Breast epithelium (tissue), 4 donors: ENCODE measurements at regions not wholly inside any gene's neighbourhood (a gene's known extent, or its start where the extent isn't known, plus 50 kb on each side); places are given as distances from the start of the nearest gene placed in this dataset.

ENCODE experiments used
- DNase-seq, 2 donors: peaks; one replicate each; pipeline ENCODE4 v3.0.0-alpha.2; 2019; ENCODE audit warnings: low spot score in 2 of 2
- H3K27ac ChIP-seq, 2 donors: fragments of 200-600 bp; sonication (generic) in 1 of 2; one replicate each; pipeline ENCODE4 v1.5.1; 2016 to 2019; ENCODE audit warnings: mild to moderate bottlenecking in 1 of 2
- H3K27me3 ChIP-seq, 2 donors: fragments of 200-600 bp; sonication (generic) in 1 of 2; one replicate each; pipeline versions ENCODE4 v1.5.1 to v1.6.0; 2017 to 2019; ENCODE audit warnings: control low read depth in 1 of 2, mild to moderate bottlenecking in 1 of 2
- H3K36me3 ChIP-seq: fragments of 200-600 bp; one replicate; pipeline ENCODE4 v1.5.1; 2019
- H3K4me1 ChIP-seq, 2 donors: fragments of 200-600 bp; sonication (generic); one replicate each; pipeline ENCODE4 v1.5.1; 2016 to 2019; ENCODE audit warnings: control low read depth in 1 of 2
- H3K4me3 ChIP-seq, 3 donors: fragments of 200-600 bp; sonication (generic); 1 replicate in 2 of 3; 2 replicates in 1 of 3; pipeline ENCODE4 v1.5.1; 2016 to 2019; ENCODE audit warnings: mild to moderate bottlenecking in 3 of 3, moderate library complexity in 2 of 3
- H3K9me3 ChIP-seq, 2 donors: fragments of 200-600 bp; sonication (generic) in 1 of 2; one replicate each; pipeline ENCODE4 v1.5.1; 2016 to 2019; ENCODE audit warnings: control low read depth in 1 of 2
- CTCF ChIP-seq, 3 donors: fragments of 450-650 bp; IDR thresholded peaks; one replicate each; pipeline ENCODE4 v1.5.1; 2016 to 2017; ENCODE audit warnings: antibody characterized with exemption in 3 of 3, mild to moderate bottlenecking in 3 of 3, moderate library complexity in 3 of 3
- POLR2A ChIP-seq: fragments of 450-650 bp; IDR thresholded peaks from one replicate; pipeline ENCODE4 v1.6.1; 2016; ENCODE audit warnings: antibody characterized with exemption, mild to moderate bottlenecking, moderate library complexity
- POLR2AphosphoS5 ChIP-seq, 3 donors: sonication (generic); formaldehyde crosslinking; IDR thresholded peaks; one replicate each; pipeline ENCODE4 v1.6.1; 2017; ENCODE audit warnings: antibody characterized with exemption in 3 of 3
- intact Hi-C: fragments of 100-400 bp; cut with DNase I; formaldehyde crosslinking; loops from one replicate; pipeline ENCODE4 v1.15.1; 2023; ENCODE audit warnings: low total_unique reads

- H3K27ac ChIP-seq: no peak overlapping the region
- TF ChIP-seq POLR2AphosphoS5 (IDR thresholded peaks at IDR 0.05) (no peak), POLR2A (no peak), CTCF (IDR thresholded peaks at IDR 0.05) (no peak)
- intact Hi-C loops: no loop called here
- DNase-seq: no peak
- H3K9me3 ChIP-seq: no peaks in the 10 kb centered on the region
- H3K4me1 ChIP-seq: no peaks in the 10 kb centered on the region
- H3K27me3 ChIP-seq: no peaks in the 10 kb centered on the region
- no peaks in the 10 kb centered on the region for H3K36me3 ChIP-seq
- H3K4me3 ChIP-seq: no peak overlapping the region
These were observed 1230.6 kb upstream of the NUDT12 start for GRCh38 chr5:104793031-104793754.

GRCh38 chr5:104789366-104789765 lies 1226.8 kb upstream of the NUDT12 start:
- Histone ChIP-seq H3K27ac (no peak overlapping the region), H3K9me3 (peaks cover 0 to 6% of the 10 kb centered on the region in 2 donors), H3K36me3 (no peaks in the 10 kb centered on the region), H3K27me3 (no peaks in the 10 kb centered on the region), H3K4me3 (no peak overlapping the region), H3K4me1 (no peaks in the 10 kb centered on the region)
- intact Hi-C loops: no loop called here
- TF ChIP-seq POLR2AphosphoS5 (IDR thresholded peaks at IDR 0.05): no peak
- no peak for TF ChIP-seq POLR2A
- no peak for TF ChIP-seq CTCF (IDR thresholded peaks at IDR 0.05)
- DNase-seq: no peak

GRCh38 chr5:104785097-104785496 lies 1222.5 kb upstream of the NUDT12 start:
- Histone ChIP-seq H3K27me3 (no peaks in the 10 kb centered on the region), H3K36me3 (no peaks in the 10 kb centered on the region), H3K4me1 (no peaks in the 10 kb centered on the region), H3K27ac (no peak overlapping the region), H3K9me3 (peaks cover 0 to 6% of the 10 kb centered on the region in 2 donors), H3K4me3 (no peak overlapping the region)
- intact Hi-C loops: no loop called here
- DNase-seq: no peak
- TF ChIP-seq CTCF (IDR thresholded peaks at IDR 0.05) (no peak), POLR2AphosphoS5 (IDR thresholded peaks at IDR 0.05) (no peak), POLR2A (no peak)

GRCh38 chr5:104774372-104774771 lies 1211.8 kb upstream of the NUDT12 start:
- no peaks in the 10 kb centered on the region for H3K4me1 ChIP-seq
- no peaks in the 10 kb centered on the region for H3K27me3 ChIP-seq
- H3K36me3 ChIP-seq: no peaks in the 10 kb centered on the region
- intact Hi-C loops: no loop called here
- no peaks in the 10 kb centered on the region for H3K9me3 ChIP-seq
- no peak overlapping the region for H3K27ac ChIP-seq
- no peak overlapping the region for H3K4me3 ChIP-seq
- TF ChIP-seq POLR2AphosphoS5 (IDR thresholded peaks at IDR 0.05): no peak
- no peak for TF ChIP-seq POLR2A
- TF ChIP-seq CTCF (IDR thresholded peaks at IDR 0.05): no peak
- DNase-seq: no peak

- TF ChIP-seq CTCF (IDR thresholded peaks at IDR 0.05) (no peak), POLR2AphosphoS5 (IDR thresholded peaks at IDR 0.05) (no peak), POLR2A (no peak)
- H3K4me1 ChIP-seq: no peaks in the 10 kb centered on the region
- no peaks in the 10 kb centered on the region for H3K36me3 ChIP-seq
- H3K4me3 ChIP-seq: no peak overlapping the region
- no peak for DNase-seq
- H3K9me3 ChIP-seq: no peaks in the 10 kb centered on the region
- intact Hi-C loops: no loop called here
- H3K27me3 ChIP-seq: no peaks in the 10 kb centered on the region
- no peak overlapping the region for H3K27ac ChIP-seq
These were observed 1201.6 kb upstream of the NUDT12 start for GRCh38 chr5:104764197-104764596.
